GM12878 (cell line): ENCODE measurements at regions not wholly inside any gene's neighbourhood (a gene's known extent, or its start where the extent isn't known, plus 50 kb on each side); places are given as distances from the start of the nearest gene placed in this dataset.

Experiments
- ATAC-seq: fragments of 200-7000 bp; cut with Tn5 transposase; 3 replicates; pipeline ENCODE4 v1.9.1; 2020; ENCODE audit warnings: mild to moderate bottlenecking, moderate library complexity
- BruUV-seq: library from RNA; stranded (reverse); fragments of 400-500 nt; replicated peaks from 2 replicates; lab custom pipeline; 2021; lab: Mats Ljungman, UMichigan
- CTCF ChIA-PET: fragments of 300-600 bp; sonication (Branson Sonifier 250); formaldehyde crosslinking; extraction: SDS; loops from one replicate; lab custom pipeline; 2021; ENCODE audit warnings: inconsistent platforms; lab: Yijun Ruan, JAX
- POLR2A ChIA-PET: fragments of 350-600 bp; formaldehyde crosslinking; extraction: SDS; loops from one replicate; lab custom pipeline; 2021; ENCODE audit warnings: inconsistent platforms; lab: Charles Lee
- RAD21 ChIA-PET: fragments of 300-600 bp; sonication (Branson Sonifier 250); formaldehyde crosslinking; loops from one replicate; lab custom pipeline; 2023; ENCODE audit warnings: antibody characterized with exemption; ENCODE audit not compliant: unreplicated experiment; lab: Charles Lee
- SMC1A ChIA-PET: fragments of 300-600 bp; sonication (Branson Sonifier 250); formaldehyde crosslinking; loops from one replicate; lab custom pipeline; 2023; ENCODE audit not compliant: unreplicated experiment, uncharacterized antibody; lab: Charles Lee
- DNase-seq: peaks from one replicate; pipeline ENCODE4 v3.0.0-alpha.2; 2011; ENCODE audit warnings: low read depth, low spot score
- FAIRE-seq: peaks from 3 replicates; lab custom pipeline; 2011; peaks lifted over from hg19 to GRCh38; lab: Jason Lieb, UNC
- H2AFZ ChIP-seq: 2 replicates; pipeline ENCODE4 v1.6.0; 2011; ENCODE audit warnings: low read depth, low read length, control low read depth; ENCODE audit not compliant: control insufficient read depth
- H3K27ac ChIP-seq: 2 replicates; pipeline ENCODE4 v1.5.1; 2011; ENCODE audit warnings: control low read depth; ENCODE audit not compliant: control insufficient read depth, insufficient read depth
- H3K27me3 ChIP-seq, 2 experiments: replicated peaks in 1 of 2; 2 replicates each; pipeline versions ENCODE4 v1.6.0 to v1.6.1; 2011; ENCODE audit warnings: low read length in 1 of 2; ENCODE audit not compliant: control insufficient read depth in 2 of 2, insufficient read depth in 2 of 2
- H3K36me3 ChIP-seq, 2 experiments: 2 replicates each; pipeline ENCODE4 v1.5.1; 2011; ENCODE audit warnings: low read length in 1 of 2; ENCODE audit not compliant: control insufficient read depth in 2 of 2, insufficient read depth in 2 of 2
- H3K4me1 ChIP-seq: 2 replicates; pipeline ENCODE4 v1.6.1; 2011; ENCODE audit warnings: mild to moderate bottlenecking, low read length, moderate library complexity, mixed read lengths; ENCODE audit not compliant: control insufficient read depth, insufficient read depth
- H3K4me2 ChIP-seq: 2 replicates; pipeline ENCODE4 v1.6.0; 2011; ENCODE audit warnings: control low read depth; ENCODE audit not compliant: control insufficient read depth, insufficient read depth
- H3K4me3 ChIP-seq: fragments of 200-600 bp; sonication (generic); 2 replicates; pipeline ENCODE4 v1.5.1; 2016
- H3K79me2 ChIP-seq: 2 replicates; pipeline ENCODE4 v1.6.0; 2011; ENCODE audit warnings: low read length; ENCODE audit not compliant: control insufficient read depth, insufficient read depth
- H3K9ac ChIP-seq: 2 replicates; pipeline ENCODE4 v1.8.0; 2011; ENCODE audit warnings: low read length, control low read depth, mixed read lengths; ENCODE audit not compliant: control insufficient read depth, insufficient read depth
- H3K9me3 ChIP-seq: replicated peaks from 3 replicates; pipeline ENCODE4 v1.5.1; 2011; ENCODE audit warnings: mild to moderate bottlenecking, low read length; ENCODE audit not compliant: control insufficient read depth, insufficient read depth
- H4K20me1 ChIP-seq: 2 replicates; pipeline ENCODE4 v1.6.0; 2011; ENCODE audit not compliant: control insufficient read depth, insufficient read depth
- BCL3 ChIP-seq: IDR thresholded peaks from 2 replicates; pipeline ENCODE4 v1.6.1; 2011; ENCODE audit warnings: borderline replicate concordance, low read depth, mild to moderate bottlenecking, moderate library complexity, low read length; ENCODE audit not compliant: insufficient read depth, poor library complexity, severe bottlenecking
- CBFB ChIP-seq: IDR thresholded peaks from 2 replicates; pipeline ENCODE4 v1.6.1; 2016; ENCODE audit warnings: antibody characterized with exemption, low read depth
- CHD2 ChIP-seq: IDR thresholded peaks from 2 replicates; pipeline ENCODE4 v1.6.1; 2011; ENCODE audit warnings: low read depth, low read length, improper control_type of control experiment, borderline replicate concordance
- IRF5 ChIP-seq: fragments of 450-650 bp; IDR thresholded peaks from 2 replicates; pipeline ENCODE4 v1.6.1; 2017; ENCODE audit warnings: borderline replicate concordance
- JUNB ChIP-seq: IDR thresholded peaks from 2 replicates; pipeline ENCODE4 v1.6.1; 2016; ENCODE audit warnings: antibody characterized with exemption, mild to moderate bottlenecking
- RELB ChIP-seq: fragments of 450-650 bp; IDR thresholded peaks from 2 replicates; pipeline ENCODE4 v1.6.1; 2017; ENCODE audit warnings: low read depth, mild to moderate bottlenecking, moderate library complexity
- SMAD1 ChIP-seq: fragments of 450-650 bp; IDR thresholded peaks from 2 replicates; pipeline ENCODE4 v1.6.1; 2018; ENCODE audit warnings: mild to moderate bottlenecking, low read depth; ENCODE audit not compliant: partially characterized antibody
- WGBS: methylation state at CpG from one replicate; pipeline ENCODE4 v1.1.6; 2016; ENCODE audit warnings: low lambda C conversion rate; ENCODE audit not compliant: insufficient replicate concordance, insufficient coverage; ENCODE audit errors: missing lambda C conversion rate; 5-methylcytosine and 5-hydroxymethylcytosine counted together
- in situ Hi-C: fragments of 300-500 bp; cut with MboI; formaldehyde crosslinking; loops from 9 replicates; pipeline ENCODE4 v1.14.3; 2018; ENCODE audit warnings: mixed read lengths
- intact Hi-C: fragments of 100-400 bp; cut with micrococcal nuclease; formaldehyde crosslinking; loops from one replicate; pipeline ENCODE4 v1.14.2; 2022; ENCODE audit not compliant: unreplicated experiment

- ChIA-PET CTCF (no interaction called here), SMC1A (interaction anchor here (0.6 kb wide), 1 partner anchor 95 kb away, joined by 3 read pairs; no protein-coding TSS in a partner anchor), POLR2A (no interaction called here), RAD21 (no interaction called here)
- Histone ChIP-seq H2AFZ (no peak overlapping the region), H3K4me1 (no peaks in the 10 kb centered on the region), H3K27me3 (no peaks in the 10 kb centered on the region), H3K36me3 (no peaks in the 10 kb centered on the region), H3K9me3 (no peaks in the 10 kb centered on the region), H4K20me1 (no peaks in the 10 kb centered on the region), H3K4me2 (no peak overlapping the region), H3K4me3 (no peak overlapping the region), H3K79me2 (no peaks in the 10 kb centered on the region), H3K9ac (no peak overlapping the region), H3K27ac (no peak overlapping the region)
- TF ChIP-seq BCL3 (no peak), SMAD1 (no peak), CBFB (no peak), IRF5 (no peak), RELB (no peak), CHD2 (no peak), JUNB (no peak)
- ATAC-seq (no peak), FAIRE-seq (no peak), DNase-seq (no peak)
- intact Hi-C loops (no loop called here), in situ Hi-C loops (no loop called here)
- WGBS, result 32% methylated on average over 4 of the region's 4 CpGs
- no TSS peak for BruUV-seq
These were observed 119.7 kb downstream of the PLPPR4 start for GRCh38 chr1:99384021-99384420.
